Transverse colon (tissue), 3 donors: ENCODE measurements at regions not wholly inside any gene's neighbourhood (a gene's known extent, or its start where the extent isn't known, plus 50 kb on each side); places are given as distances from the start of the nearest gene placed in this dataset.

Experiments
- POLR2A ChIP-seq: fragments of 450-650 bp; IDR thresholded peaks from one replicate; pipeline ENCODE4 v1.6.1; 2016; ENCODE audit warnings: antibody characterized with exemption, mild to moderate bottlenecking, moderate library complexity
- TF ChIP-seq, protein P1 (sequence below), 5 experiments: fragments of 200-600 bp in 3 of 5; fragments of 450-650 bp in 2 of 5; sonication (generic) in 3 of 5; IDR thresholded peaks; 1 replicate in 2 of 5; 2 replicates in 3 of 5; pipeline ENCODE4 v1.5.1; 2016 to 2017; ENCODE audit warnings: antibody characterized with exemption in 5 of 5, inconsistent platforms in 3 of 5, mild to moderate bottlenecking in 2 of 5, moderate library complexity in 1 of 5

DNA sequence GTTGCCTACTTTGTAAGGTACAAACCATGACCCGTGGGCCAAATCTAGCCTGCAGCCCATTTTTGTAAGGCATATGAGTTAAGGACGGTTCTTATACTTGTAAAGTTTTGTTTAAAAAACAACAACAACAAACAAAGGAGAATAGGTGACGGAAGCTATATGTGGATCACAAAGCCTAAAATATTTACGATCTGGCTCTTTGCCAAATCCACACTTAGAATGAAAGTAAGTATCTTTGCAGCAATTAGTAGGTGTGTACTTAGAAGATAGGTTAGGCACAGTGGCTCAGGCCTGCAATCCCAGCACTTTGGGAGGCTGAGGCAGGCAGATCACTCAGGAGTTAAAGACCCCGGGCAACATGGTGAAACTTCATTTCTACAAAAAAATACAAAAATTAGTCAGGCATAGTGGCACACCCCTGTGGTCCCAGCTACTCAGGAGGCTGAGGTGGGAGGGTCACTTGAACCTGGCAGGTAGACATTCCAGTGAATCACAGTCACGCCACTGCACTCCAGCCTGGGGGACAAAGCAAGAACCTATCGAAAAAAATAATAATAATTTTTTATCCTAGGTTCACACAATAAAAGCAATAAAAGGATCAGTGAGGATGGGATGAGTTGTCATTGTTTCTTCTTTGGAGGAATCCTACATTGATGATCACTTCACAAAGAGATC is 57.8 kb upstream of the CTAGE1 start:
- TF ChIP-seq, protein P1, sequence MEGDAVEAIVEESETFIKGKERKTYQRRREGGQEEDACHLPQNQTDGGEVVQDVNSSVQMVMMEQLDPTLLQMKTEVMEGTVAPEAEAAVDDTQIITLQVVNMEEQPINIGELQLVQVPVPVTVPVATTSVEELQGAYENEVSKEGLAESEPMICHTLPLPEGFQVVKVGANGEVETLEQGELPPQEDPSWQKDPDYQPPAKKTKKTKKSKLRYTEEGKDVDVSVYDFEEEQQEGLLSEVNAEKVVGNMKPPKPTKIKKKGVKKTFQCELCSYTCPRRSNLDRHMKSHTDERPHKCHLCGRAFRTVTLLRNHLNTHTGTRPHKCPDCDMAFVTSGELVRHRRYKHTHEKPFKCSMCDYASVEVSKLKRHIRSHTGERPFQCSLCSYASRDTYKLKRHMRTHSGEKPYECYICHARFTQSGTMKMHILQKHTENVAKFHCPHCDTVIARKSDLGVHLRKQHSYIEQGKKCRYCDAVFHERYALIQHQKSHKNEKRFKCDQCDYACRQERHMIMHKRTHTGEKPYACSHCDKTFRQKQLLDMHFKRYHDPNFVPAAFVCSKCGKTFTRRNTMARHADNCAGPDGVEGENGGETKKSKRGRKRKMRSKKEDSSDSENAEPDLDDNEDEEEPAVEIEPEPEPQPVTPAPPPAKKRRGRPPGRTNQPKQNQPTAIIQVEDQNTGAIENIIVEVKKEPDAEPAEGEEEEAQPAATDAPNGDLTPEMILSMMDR (IDR thresholded peaks at IDR 0.05) = no peak
- TF ChIP-seq POLR2A = no peak
